ENCODE measurements at regions not wholly inside any gene's neighbourhood (a gene's known extent, or its start where the extent isn't known, plus 50 kb on each side); places are given as distances from the start of the nearest gene placed in this dataset.

GRCh38 chr22:48245196-48245485, 1482.7 kb downstream of the TBC1D22A start:
- no peak for DNase-seq

- no peak for DNase-seq
Measured at GRCh38 chr22:48244388-48245195, 1482.1 kb downstream of the TBC1D22A start.

- no peak for DNase-seq
Measured at GRCh38 chr22:48242461-48242864, 1480.0 kb downstream of the TBC1D22A start.

- DNase-seq, result no peak
Measured at GRCh38 chr22:48241658-48242057, 1479.2 kb downstream of the TBC1D22A start.

- no peak for DNase-seq
Measured at GRCh38 chr22:48240935-48241230, 1478.4 kb downstream of the TBC1D22A start.

GRCh38 chr22:48240148-48240934, 1477.9 kb downstream of the TBC1D22A start:
- no peak for DNase-seq

- DNase-seq, result no peak
Measured at GRCh38 chr22:48239461-48240147, 1477.2 kb downstream of the TBC1D22A start.

GRCh38 chr22:48238966-48239365, 1476.5 kb downstream of the TBC1D22A start:
- no peak for DNase-seq

GRCh38 chr22:48238284-48238915, 1476.0 kb downstream of the TBC1D22A start:
- DNase-seq, result no peak

- no peak for DNase-seq
Measured at GRCh38 chr22:48237466-48238283, 1475.2 kb downstream of the TBC1D22A start.

GRCh38 chr22:48236261-48236660, 1473.8 kb downstream of the TBC1D22A start:
- DNase-seq, result peak; percentile 0

- no peak for DNase-seq
Measured at GRCh38 chr22:48235744-48236143, 1473.3 kb downstream of the TBC1D22A start.

GRCh38 chr22:48234011-48234410, 1471.6 kb downstream of the TBC1D22A start:
- DNase-seq, result no peak

GRCh38 chr22:48233586-48233985, 1471.1 kb downstream of the TBC1D22A start:
- DNase-seq, result no peak

- DNase-seq, result no peak
Measured at GRCh38 chr22:48228468-48228867, 1466.0 kb downstream of the TBC1D22A start.

GRCh38 chr22:48227341-48228018, 1465.0 kb downstream of the TBC1D22A start:
- DNase-seq, result no peak

GRCh38 chr22:48226026-48227013, 1463.9 kb downstream of the TBC1D22A start:
- no peak for DNase-seq

- no peak for DNase-seq
Measured at GRCh38 chr22:48224332-48224731, 1461.9 kb downstream of the TBC1D22A start.

- no peak for DNase-seq
Measured at GRCh38 chr22:48223488-48224190, 1461.2 kb downstream of the TBC1D22A start.

Measured in NCI-H1105 (cell line).